Right hindlimb (tissue), 1 donor: ENCODE measurements at regions not wholly inside any gene's neighbourhood (a gene's known extent, or its start where the extent isn't known, plus 50 kb on each side); places are given as distances from the start of the nearest gene placed in this dataset.

Experiments used
- DNase-seq: peaks from one replicate; pipeline ENCODE4 v3.0.0-alpha.2; 2018

GRCh38 chr6:84521511-84521910, 242.9 kb downstream of the TBX18 start:
- no peak for DNase-seq

- DNase-seq, result no peak
Observed at GRCh38 chr6:84517741-84518530, 246.5 kb downstream of the TBX18 start.

- no peak for DNase-seq
Observed at GRCh38 chr6:84516154-84516553, 248.2 kb downstream of the TBX18 start.

- no peak for DNase-seq
Observed at GRCh38 chr6:84515067-84515466, 249.3 kb downstream of the TBX18 start.

- DNase-seq, result no peak
Observed at GRCh38 chr6:84514089-84514971, 250.1 kb downstream of the TBX18 start.

- DNase-seq, result no peak
Observed at GRCh38 chr6:84512391-84512790, 252.0 kb downstream of the TBX18 start.

GRCh38 chr6:84511929-84512328, 252.5 kb downstream of the TBX18 start:
- DNase-seq, result no peak

GRCh38 chr6:84508981-84509380, 255.4 kb downstream of the TBX18 start:
- DNase-seq, result no peak

- DNase-seq, result no peak
Observed at GRCh38 chr6:84508334-84508733, 256.1 kb downstream of the TBX18 start.

GRCh38 chr6:84504025-84504424, 260.4 kb downstream of the TBX18 start:
- no peak for DNase-seq

- DNase-seq, result no peak
Observed at GRCh38 chr6:84501315-84501714, 263.1 kb downstream of the TBX18 start.

- no peak for DNase-seq
Observed at GRCh38 chr6:84500726-84501125, 263.7 kb downstream of the TBX18 start.

GRCh38 chr6:84498905-84499304, 265.5 kb downstream of the TBX18 start:
- DNase-seq, result no peak

GRCh38 chr6:84492241-84493165, 265.1 kb upstream of the CEP162 start:
- DNase-seq, result no peak

GRCh38 chr6:84489598-84489997, 262.2 kb upstream of the CEP162 start:
- no peak for DNase-seq

- DNase-seq, result no peak
Observed at GRCh38 chr6:84486526-84486925, 259.1 kb upstream of the CEP162 start.

- no peak for DNase-seq
Observed at GRCh38 chr6:84469144-84469543, 241.7 kb upstream of the CEP162 start.

GRCh38 chr6:84467296-84467695, 239.9 kb upstream of the CEP162 start:
- DNase-seq, result no peak

GRCh38 chr6:84466511-84466910, 239.1 kb upstream of the CEP162 start:
- no peak for DNase-seq

- no peak for DNase-seq
Observed at GRCh38 chr6:84464471-84464870, 237.0 kb upstream of the CEP162 start.

GRCh38 chr6:84462698-84463097, 235.3 kb upstream of the CEP162 start:
- DNase-seq, result no peak

GRCh38 chr6:84461461-84461860, 234.0 kb upstream of the CEP162 start:
- no peak for DNase-seq

- DNase-seq, result no peak
Observed at GRCh38 chr6:84460491-84460890, 233.0 kb upstream of the CEP162 start.
